Activated naive CD8-positive, alpha-beta T cell (primary cell): ENCODE measurements at regions not wholly inside any gene's neighbourhood (a gene's known extent, or its start where the extent isn't known, plus 50 kb on each side); places are given as distances from the start of the nearest gene placed in this dataset.

Source experiments
- H3K27ac Mint-ChIP-seq: one replicate; pipeline ENCODE4 v1.8.0; 2021; ENCODE audit warnings: mixed read lengths
- H3K27me3 Mint-ChIP-seq: one replicate; pipeline ENCODE4 v1.8.0; 2021; ENCODE audit warnings: mixed read lengths
- H3K36me3 Mint-ChIP-seq: one replicate; pipeline ENCODE4 v1.8.0; 2021; ENCODE audit warnings: mixed read lengths
- H3K4me1 Mint-ChIP-seq: one replicate; pipeline ENCODE4 v1.8.0; 2021; ENCODE audit warnings: low read depth, mixed read lengths
- H3K4me3 Mint-ChIP-seq: one replicate; pipeline ENCODE4 v1.8.0; 2021; ENCODE audit warnings: mild to moderate bottlenecking, mixed read lengths
- H3K9me3 Mint-ChIP-seq: one replicate; pipeline ENCODE4 v1.8.0; 2021; ENCODE audit warnings: low read depth, mixed read lengths

- Mint-ChIP-seq H3K27me3 (no peaks in the 10 kb centered on the region), H3K36me3 (peaks cover 2% of the 10 kb centered on the region), H3K4me3 (no peak overlapping the region), H3K9me3 (peaks cover 3% of the 10 kb centered on the region), H3K4me1 (no peaks in the 10 kb centered on the region), H3K27ac (no peak overlapping the region)
Observed at GRCh38 chr17:14508156-14508555, 207.3 kb downstream of the HS3ST3B1 start.

- H3K4me1 Mint-ChIP-seq, result no peaks in the 10 kb centered on the region
- peaks cover 3% of the 10 kb centered on the region for H3K9me3 Mint-ChIP-seq
- H3K27ac Mint-ChIP-seq, result no peak overlapping the region
- H3K27me3 Mint-ChIP-seq, result no peaks in the 10 kb centered on the region
- H3K36me3 Mint-ChIP-seq, result peaks cover 2% of the 10 kb centered on the region
- no peak overlapping the region for H3K4me3 Mint-ChIP-seq
Observed at GRCh38 chr17:14506364-14506763, 205.5 kb downstream of the HS3ST3B1 start.

GRCh38 chr17:14505606-14506005 lies 204.7 kb downstream of the HS3ST3B1 start:
- Mint-ChIP-seq H3K27me3 (no peaks in the 10 kb centered on the region), H3K4me1 (no peaks in the 10 kb centered on the region), H3K27ac (no peak overlapping the region), H3K9me3 (peaks cover 3% of the 10 kb centered on the region), H3K4me3 (no peak overlapping the region), H3K36me3 (peaks cover 2% of the 10 kb centered on the region)

GRCh38 chr17:14499976-14500375 lies 199.1 kb downstream of the HS3ST3B1 start:
- Mint-ChIP-seq H3K4me3 (no peak overlapping the region), H3K27me3 (no peaks in the 10 kb centered on the region), H3K9me3 (peaks cover 6% of the 10 kb centered on the region), H3K27ac (no peak overlapping the region), H3K36me3 (peaks cover 9% of the 10 kb centered on the region), H3K4me1 (no peaks in the 10 kb centered on the region)

GRCh38 chr17:14498812-14499211 lies 197.9 kb downstream of the HS3ST3B1 start:
- no peak overlapping the region for H3K27ac Mint-ChIP-seq

GRCh38 chr17:14494161-14494560 lies 193.3 kb downstream of the HS3ST3B1 start:
- Mint-ChIP-seq H3K9me3 (peaks cover 14% of the 10 kb centered on the region), H3K27ac (no peak overlapping the region), H3K4me1 (no peaks in the 10 kb centered on the region), H3K36me3 (peaks cover 12% of the 10 kb centered on the region), H3K27me3 (no peaks in the 10 kb centered on the region), H3K4me3 (no peak overlapping the region)

More at GRCh38 chr17:14498812-14499211, 197.9 kb downstream of the HS3ST3B1 start:
- Mint-ChIP-seq H3K36me3 (peaks cover 12% of the 10 kb centered on the region), H3K4me1 (no peaks in the 10 kb centered on the region), H3K27me3 (no peaks in the 10 kb centered on the region), H3K4me3 (no peak overlapping the region), H3K9me3 (peaks cover 13% of the 10 kb centered on the region)

GRCh38 chr17:14489986-14490385 lies 189.1 kb downstream of the HS3ST3B1 start:
- Mint-ChIP-seq H3K9me3 (peaks cover 8% of the 10 kb centered on the region), H3K4me3 (no peak overlapping the region), H3K27me3 (no peaks in the 10 kb centered on the region), H3K4me1 (no peaks in the 10 kb centered on the region), H3K27ac (no peak overlapping the region), H3K36me3 (peaks cover 3% of the 10 kb centered on the region)

- Mint-ChIP-seq H3K4me1 (no peaks in the 10 kb centered on the region), H3K36me3 (no peaks in the 10 kb centered on the region), H3K4me3 (no peak overlapping the region), H3K9me3 (peaks cover 3% of the 10 kb centered on the region), H3K27me3 (no peaks in the 10 kb centered on the region), H3K27ac (no peak overlapping the region)
Observed at GRCh38 chr17:14488958-14489550, 188.2 kb downstream of the HS3ST3B1 start.

- Mint-ChIP-seq H3K9me3 (no peaks in the 10 kb centered on the region), H3K27ac (no peak overlapping the region), H3K4me3 (no peak overlapping the region), H3K4me1 (no peaks in the 10 kb centered on the region), H3K27me3 (no peaks in the 10 kb centered on the region), H3K36me3 (no peaks in the 10 kb centered on the region)
Observed at GRCh38 chr17:14487068-14487467, 186.2 kb downstream of the HS3ST3B1 start.

GRCh38 chr17:14482715-14483114 lies 181.8 kb downstream of the HS3ST3B1 start:
- H3K4me1 Mint-ChIP-seq, result no peaks in the 10 kb centered on the region
- peaks cover 4% of the 10 kb centered on the region for H3K9me3 Mint-ChIP-seq
- no peak overlapping the region for H3K27ac Mint-ChIP-seq
- H3K36me3 Mint-ChIP-seq, result no peaks in the 10 kb centered on the region
- no peak overlapping the region for H3K4me3 Mint-ChIP-seq
- H3K27me3 Mint-ChIP-seq, result no peaks in the 10 kb centered on the region

GRCh38 chr17:14481664-14482063 lies 180.8 kb downstream of the HS3ST3B1 start:
- Mint-ChIP-seq H3K9me3 (peaks cover 4% of the 10 kb centered on the region), H3K27me3 (no peaks in the 10 kb centered on the region), H3K4me1 (no peaks in the 10 kb centered on the region), H3K36me3 (no peaks in the 10 kb centered on the region), H3K4me3 (no peak overlapping the region), H3K27ac (no peak overlapping the region)

GRCh38 chr17:14474591-14474990 lies 173.7 kb downstream of the HS3ST3B1 start:
- H3K4me3 Mint-ChIP-seq, result no peak overlapping the region
- no peaks in the 10 kb centered on the region for H3K27me3 Mint-ChIP-seq
- H3K9me3 Mint-ChIP-seq, result no peaks in the 10 kb centered on the region
- no peaks in the 10 kb centered on the region for H3K36me3 Mint-ChIP-seq
- H3K4me1 Mint-ChIP-seq, result no peaks in the 10 kb centered on the region
- H3K27ac Mint-ChIP-seq, result no peak overlapping the region

- peaks cover 3% of the 10 kb centered on the region for H3K9me3 Mint-ChIP-seq
- H3K36me3 Mint-ChIP-seq, result peaks cover 2% of the 10 kb centered on the region
- no peaks in the 10 kb centered on the region for H3K4me1 Mint-ChIP-seq
- no peak overlapping the region for H3K27ac Mint-ChIP-seq
- no peak overlapping the region for H3K4me3 Mint-ChIP-seq
- H3K27me3 Mint-ChIP-seq, result no peaks in the 10 kb centered on the region
Observed at GRCh38 chr17:14471052-14471451, 170.2 kb downstream of the HS3ST3B1 start.

- Mint-ChIP-seq H3K27me3 (no peaks in the 10 kb centered on the region), H3K4me3 (no peak overlapping the region), H3K36me3 (peaks cover 2% of the 10 kb centered on the region), H3K9me3 (peaks cover 6% of the 10 kb centered on the region), H3K4me1 (no peaks in the 10 kb centered on the region), H3K27ac (no peak overlapping the region)
Observed at GRCh38 chr17:14470417-14470816, 169.5 kb downstream of the HS3ST3B1 start.

- Mint-ChIP-seq H3K4me3 (no peak overlapping the region), H3K27ac (no peak overlapping the region), H3K4me1 (no peaks in the 10 kb centered on the region), H3K27me3 (no peaks in the 10 kb centered on the region), H3K9me3 (peaks cover 6% of the 10 kb centered on the region), H3K36me3 (peaks cover 2% of the 10 kb centered on the region)
Observed at GRCh38 chr17:14469971-14470370, 169.1 kb downstream of the HS3ST3B1 start.

- Mint-ChIP-seq H3K27me3 (no peaks in the 10 kb centered on the region), H3K4me3 (no peak overlapping the region), H3K9me3 (peaks cover 6% of the 10 kb centered on the region), H3K36me3 (peaks cover 2% of the 10 kb centered on the region), H3K4me1 (no peaks in the 10 kb centered on the region), H3K27ac (no peak overlapping the region)
Observed at GRCh38 chr17:14468858-14469257, 168.0 kb downstream of the HS3ST3B1 start.
